HG03159 (cell line): ENCODE measurements at regions not wholly inside any gene's neighbourhood (a gene's known extent, or its start where the extent isn't known, plus 50 kb on each side); places are given as distances from the start of the nearest gene placed in this dataset.

Experiments
- ATAC-seq: cut with Tn5 transposase; IDR thresholded peaks from one replicate; pipeline ENCODE4 v1.9.1; 2021; ENCODE audit warnings: mild to moderate bottlenecking, moderate library complexity; ENCODE audit not compliant: unreplicated experiment

DNA sequence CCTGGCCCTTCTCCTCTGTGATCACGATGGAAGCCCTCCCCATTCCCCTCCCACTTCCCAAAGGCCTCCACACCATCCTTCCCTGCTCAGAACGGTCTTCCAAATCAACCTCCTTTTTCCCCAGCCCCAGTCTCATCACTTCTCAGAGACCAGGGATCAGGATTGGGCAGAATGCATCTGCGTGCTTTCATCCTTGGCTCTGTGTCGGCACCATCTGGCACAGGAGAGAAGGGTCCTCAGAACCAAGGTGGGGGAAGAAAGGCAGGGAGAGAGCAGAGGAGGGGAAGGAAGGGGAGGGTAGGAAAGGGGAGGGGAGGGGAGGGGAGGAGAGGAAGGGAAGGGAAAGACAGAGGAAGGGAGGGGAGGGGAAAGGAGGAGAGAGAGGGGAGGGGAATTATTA lies 52.4 kb upstream of the FICD start:
- no peak for ATAC-seq

GRCh38 chr12:108461058-108461660 lies 53.9 kb upstream of the FICD start:
- no peak for ATAC-seq

- ATAC-seq = no peak
These were observed 55.9 kb upstream of the FICD start for GRCh38 chr12:108459149-108459548.

- ATAC-seq = no peak
These were observed 57.2 kb upstream of the FICD start for GRCh38 chr12:108457734-108458361.

DNA sequence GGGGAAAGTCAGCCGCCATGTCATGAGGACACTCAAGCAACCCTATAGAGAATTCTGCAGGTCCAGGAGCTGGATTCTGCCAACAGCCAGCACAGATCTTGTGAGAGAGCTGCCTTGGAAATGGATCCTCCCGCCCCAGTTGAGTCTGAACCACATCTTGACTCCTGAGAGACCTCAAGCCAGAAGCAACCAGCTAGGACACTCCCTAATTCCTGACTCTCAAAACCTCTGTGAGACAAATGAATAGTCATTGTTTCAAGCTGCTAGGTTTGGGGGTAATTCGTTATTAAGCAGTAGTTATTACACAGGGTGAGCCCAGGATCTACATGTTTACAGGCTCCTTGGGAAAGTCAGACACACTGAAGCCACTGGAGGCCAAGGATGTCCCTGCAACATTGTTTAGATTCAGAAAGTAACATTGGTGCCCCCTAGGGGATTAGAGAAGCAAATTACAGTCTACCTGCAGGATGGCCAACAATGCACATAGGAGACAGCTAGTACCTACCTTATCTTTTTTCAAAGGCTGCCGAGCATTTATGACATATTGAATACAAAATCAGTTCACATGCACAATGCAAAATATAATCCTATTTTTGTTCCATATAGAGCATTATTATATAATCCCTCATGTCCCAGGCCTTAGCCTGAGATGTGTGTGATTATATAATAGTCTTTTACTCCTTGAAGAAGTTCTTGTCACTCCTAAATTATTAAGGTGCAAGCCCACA lies 57.9 kb upstream of the FICD start:
- ATAC-seq = peak; percentile 68

DNA sequence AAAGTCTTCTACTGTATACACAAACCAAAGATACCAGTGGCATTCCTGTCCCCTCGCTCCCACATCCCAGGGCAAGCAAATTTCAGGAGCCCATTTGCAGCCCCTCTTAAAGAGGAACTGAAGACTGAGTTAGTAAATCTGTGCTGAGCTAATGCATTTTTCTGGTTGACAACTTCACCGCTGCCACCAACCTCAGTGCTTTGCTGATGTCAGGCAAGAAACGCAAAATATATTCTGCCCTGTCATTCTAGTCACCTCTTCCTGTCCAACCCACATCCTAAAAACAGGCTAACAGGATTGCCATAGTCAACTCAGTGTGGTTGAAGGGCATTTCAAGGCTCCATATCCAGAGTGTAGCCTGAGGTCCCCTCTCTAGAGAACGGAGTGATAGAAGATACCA lies 59.4 kb upstream of the FICD start:
- ATAC-seq = no peak

GRCh38 chr12:108454539-108455139 lies 60.4 kb upstream of the FICD start:
- ATAC-seq = no peak

GRCh38 chr12:108449478-108449877 lies 65.6 kb upstream of the FICD start:
- ATAC-seq = no peak

- no peak for ATAC-seq
These were observed 66.8 kb upstream of the FICD start for GRCh38 chr12:108448246-108448645.

DNA sequence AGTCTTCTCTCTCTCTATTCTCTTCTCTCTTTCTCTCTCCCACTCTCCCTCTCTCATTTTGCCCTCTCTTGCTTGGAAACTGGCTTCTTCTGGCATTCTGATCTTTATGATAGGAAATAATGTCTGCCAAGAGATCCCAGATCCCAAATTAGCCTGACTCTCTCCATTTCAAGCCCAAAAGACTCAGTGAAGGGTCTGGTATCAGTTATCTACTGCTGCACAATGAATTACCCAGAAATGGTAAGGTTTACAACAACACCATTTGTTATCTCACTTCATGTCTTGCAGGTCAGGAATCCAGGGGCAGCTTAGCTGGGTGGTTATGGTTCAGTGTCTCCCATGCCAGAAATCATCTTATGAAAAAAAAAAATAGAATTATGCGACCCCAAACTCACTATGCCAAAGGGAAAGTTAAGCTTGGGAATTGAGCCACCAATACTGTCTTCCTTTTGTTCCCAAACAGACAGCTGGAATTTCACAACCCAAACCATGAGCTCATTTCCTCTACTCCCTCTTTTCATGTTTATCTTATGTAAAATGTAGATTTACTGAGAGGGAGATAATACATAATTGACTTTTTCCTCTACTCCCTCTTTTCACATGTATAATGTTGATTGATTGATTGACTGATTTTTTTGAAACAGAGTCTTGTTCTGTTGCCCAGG lies 67.8 kb upstream of the FICD start:
- ATAC-seq = no peak

DNA sequence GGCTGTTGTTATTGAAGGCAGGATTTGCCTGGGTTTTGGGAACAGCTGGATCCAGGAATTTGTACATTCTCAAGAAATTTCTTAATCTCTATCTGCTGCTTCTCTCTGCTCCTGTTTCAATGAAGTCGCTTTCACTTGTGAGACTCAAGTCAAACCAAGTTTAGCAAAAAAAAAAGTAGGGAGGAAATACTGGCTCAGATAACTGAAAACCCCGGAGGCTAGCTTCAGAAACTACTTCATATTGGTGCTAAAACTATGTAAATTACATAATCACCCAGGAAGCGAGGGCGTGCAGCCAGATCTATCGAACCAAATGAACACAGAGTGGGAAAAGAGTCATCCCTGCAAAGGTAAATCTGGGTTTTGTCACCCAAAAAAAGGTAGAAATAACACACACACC lies 68.3 kb upstream of the FICD start:
- no peak for ATAC-seq

GRCh38 chr12:108442910-108443309 lies 72.2 kb upstream of the FICD start:
- ATAC-seq = no peak

DNA sequence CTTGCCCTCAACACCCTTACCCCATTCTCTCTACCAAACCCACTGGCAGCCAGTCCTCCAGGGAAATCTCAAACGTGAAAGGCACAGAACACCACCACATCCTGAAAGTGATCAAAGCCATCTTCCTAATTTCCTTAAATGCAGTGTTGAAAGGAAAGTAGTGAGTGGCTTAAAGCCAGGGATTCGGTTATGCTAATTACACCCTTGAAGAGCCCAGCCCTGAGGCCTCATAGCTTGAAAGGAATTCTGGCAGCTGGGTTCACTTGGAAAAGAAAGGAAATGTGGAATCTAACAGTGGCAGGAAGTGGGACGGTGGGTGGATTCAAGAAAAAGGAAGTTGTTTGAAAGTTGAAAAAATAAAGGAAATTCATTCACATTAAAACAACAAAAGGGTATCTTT lies 73.0 kb upstream of the FICD start:
- no peak for ATAC-seq

DNA sequence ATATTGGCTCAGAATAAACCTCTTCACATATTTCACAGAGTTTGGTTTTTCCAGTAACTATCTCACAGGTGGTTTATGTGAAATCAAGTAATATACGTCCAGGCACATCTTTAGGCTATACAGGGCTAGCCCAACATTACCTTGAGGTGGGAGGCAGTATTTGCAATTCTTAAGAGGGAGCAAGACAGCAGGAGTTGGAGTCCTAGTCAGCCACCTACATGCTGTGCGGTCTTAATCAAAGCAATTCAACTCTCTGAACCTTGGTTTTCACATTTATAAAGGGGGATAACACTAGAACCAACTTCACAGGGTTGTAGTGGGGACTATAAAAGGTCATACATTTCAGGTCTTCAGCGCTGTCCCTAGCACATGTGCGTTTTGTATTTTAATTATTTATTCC lies 73.5 kb upstream of the FICD start:
- no peak for ATAC-seq

DNA sequence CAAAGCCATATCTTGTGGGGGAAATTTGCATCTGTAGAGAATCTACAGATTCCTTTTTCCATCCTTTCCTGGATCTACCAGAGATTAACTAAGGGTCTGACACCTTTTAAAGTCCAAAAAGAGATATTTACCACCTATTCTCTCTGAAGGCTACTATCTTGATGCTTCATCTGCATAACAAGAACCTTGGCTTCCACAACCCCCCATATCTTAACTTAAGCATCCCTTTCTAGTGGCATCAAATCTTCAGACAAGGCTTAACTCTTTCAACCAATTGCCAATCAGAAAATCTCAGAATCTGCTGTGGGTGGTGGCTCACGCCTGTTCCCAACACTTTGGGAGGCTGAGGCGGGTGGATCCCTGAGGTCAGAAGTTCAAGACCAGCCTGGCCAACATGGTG lies 74.3 kb upstream of the FICD start:
- ATAC-seq = no peak

DNA sequence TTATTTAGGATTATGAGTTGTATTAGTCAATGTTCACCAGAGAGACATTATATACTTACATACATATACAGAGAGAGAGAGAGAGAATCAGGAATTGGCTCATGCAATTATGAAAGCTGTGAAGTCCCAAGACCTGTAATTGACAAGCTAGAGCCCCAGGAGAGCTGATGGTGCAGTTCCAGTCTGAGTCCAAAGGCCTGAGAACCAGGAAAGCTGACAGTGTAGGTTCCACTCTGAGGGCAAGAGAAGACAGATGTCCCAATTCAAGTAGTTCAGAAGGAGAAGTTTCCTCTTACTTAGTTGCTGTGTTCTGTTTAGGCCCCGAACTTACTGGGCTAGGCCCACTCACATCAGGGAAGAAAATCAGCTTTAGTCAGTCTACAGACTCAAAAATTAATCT lies 76.4 kb upstream of the FICD start:
- no peak for ATAC-seq

DNA sequence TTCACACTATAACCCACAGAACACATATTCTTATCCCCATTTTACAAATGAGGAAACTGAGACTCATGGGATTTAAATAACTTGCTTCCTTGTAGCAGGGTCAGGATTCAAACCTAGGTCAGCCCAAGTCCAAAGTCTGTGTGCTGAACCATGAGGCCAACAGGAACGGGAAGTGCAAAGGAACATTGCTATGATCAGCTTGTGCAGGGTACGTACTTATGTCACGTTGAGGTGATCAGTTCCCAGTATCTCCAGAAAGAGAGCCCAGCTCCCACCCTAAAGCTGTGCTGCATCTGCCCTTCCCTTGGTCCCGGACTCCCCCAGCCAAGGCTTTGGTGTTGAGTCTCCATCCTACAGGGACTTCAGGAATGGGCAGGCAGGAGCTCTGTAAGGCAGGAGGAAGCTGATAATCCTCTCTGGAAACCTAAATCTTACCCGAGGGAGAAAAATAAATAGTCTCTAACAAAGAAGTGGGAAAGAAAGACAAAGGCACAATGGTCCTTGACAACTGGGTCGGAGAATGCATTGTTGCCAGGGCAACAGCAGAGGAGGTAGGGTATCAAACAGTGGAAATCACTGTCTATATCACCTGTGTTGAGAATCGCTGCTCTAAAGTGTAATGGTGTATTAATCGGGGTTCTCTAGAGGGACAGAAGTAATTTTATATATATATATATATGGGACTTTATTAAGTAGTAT lies 82.5 kb upstream of the FICD start:
- ATAC-seq = no peak

DNA sequence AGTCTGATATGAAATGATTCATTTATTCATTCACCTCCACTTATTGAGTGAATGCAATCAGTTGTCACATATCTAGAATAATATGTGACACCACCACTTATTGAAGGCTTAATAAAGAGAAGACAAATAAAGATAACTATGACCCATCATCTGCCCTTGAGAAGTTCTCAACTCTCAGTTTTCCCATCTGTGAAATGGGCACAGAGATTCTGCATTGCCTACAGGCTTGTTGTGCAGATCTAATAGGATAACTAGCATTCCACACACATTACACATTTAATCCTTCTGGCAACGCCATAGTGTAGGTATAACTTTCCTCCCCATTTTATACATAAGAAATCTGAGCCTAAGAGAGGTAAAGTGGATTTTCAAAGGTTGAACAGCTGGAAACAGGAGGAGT lies 84.2 kb upstream of the FICD start:
- no peak for ATAC-seq

DNA sequence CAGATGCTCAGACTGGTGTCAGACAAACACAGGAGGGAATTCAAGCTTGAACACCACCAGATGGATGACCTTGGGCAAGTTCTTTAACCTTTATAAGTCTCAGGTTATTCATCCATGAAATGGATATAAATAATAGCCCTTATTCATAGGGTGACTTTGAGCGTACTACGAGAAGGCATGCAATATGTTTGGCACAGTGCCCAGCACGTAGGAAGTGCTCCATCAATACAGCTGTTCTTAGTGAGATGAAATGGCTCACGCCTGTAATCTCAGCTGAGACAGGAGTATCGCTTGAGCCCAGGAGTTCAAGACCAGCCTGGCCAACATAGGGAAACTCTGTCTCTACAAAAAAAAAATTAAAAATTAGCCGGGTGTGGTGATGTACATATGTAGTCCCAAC lies 84.8 kb upstream of the FICD start:
- no peak for ATAC-seq

DNA sequence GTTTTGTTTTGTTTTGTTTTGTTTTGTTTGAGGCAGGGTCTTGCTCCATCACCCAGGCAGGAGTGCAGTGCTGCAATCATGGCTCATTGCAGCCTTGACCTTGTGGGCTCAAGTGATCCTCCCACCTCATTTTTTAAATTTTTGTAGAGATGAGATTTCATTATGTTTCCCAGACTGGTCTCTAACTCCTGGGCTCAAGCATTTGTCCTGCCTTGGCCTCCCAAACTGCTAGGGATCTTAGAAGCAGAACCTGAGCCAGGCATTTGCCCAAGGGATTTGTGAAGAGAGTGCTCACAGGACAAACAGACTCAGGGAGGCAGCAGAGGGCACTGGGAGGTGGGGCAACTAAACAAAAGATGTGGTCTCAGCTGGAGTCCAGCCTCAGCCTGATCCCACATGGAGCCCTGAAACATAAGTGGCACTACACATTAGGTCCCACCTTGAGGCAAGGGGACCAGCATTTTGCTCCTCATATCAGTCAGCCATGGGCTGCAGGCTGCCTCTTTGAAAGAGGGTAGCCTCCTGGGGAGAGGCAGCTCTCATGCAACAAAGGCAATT lies 86.2 kb upstream of the CMKLR1 start:
- no peak for ATAC-seq

- ATAC-seq = no peak
These were observed 85.7 kb upstream of the CMKLR1 start for GRCh38 chr12:108424816-108425215.
